H1 (cell line): ENCODE measurements at regions not wholly inside any gene's neighbourhood (a gene's known extent, or its start where the extent isn't known, plus 50 kb on each side); places are given as distances from the start of the nearest gene placed in this dataset.

Source experiments
- JUN ChIP-seq: IDR thresholded peaks from 2 replicates; pipeline ENCODE4 v1.6.1; 2011; ENCODE audit warnings: low read depth, mild to moderate bottlenecking, improper control_type of control experiment, low read length
- POLR2A ChIP-seq, 2 experiments: IDR thresholded peaks; 1 replicate in 1 of 2; 2 replicates in 1 of 2; pipeline ENCODE4 v1.6.1; 2011; ENCODE audit warnings: low read depth in 2 of 2, low read length in 2 of 2, mild to moderate bottlenecking in 2 of 2; ENCODE audit errors: control extremely low read depth in 1 of 2
- RBBP5 ChIP-seq: IDR thresholded peaks from 2 replicates; pipeline ENCODE4 v1.7.1; 2012; ENCODE audit warnings: low read depth, mild to moderate bottlenecking, inconsistent platforms, low read length, moderate library complexity, borderline replicate concordance
- RFX5 ChIP-seq: IDR thresholded peaks from 2 replicates; pipeline ENCODE4 v1.6.1; 2011; ENCODE audit warnings: low read depth, low read length, improper control_type of control experiment, borderline replicate concordance
- TAF1 ChIP-seq: IDR thresholded peaks from 2 replicates; pipeline ENCODE4 v1.6.1; 2011; ENCODE audit warnings: mild to moderate bottlenecking, low read depth, low read length
- TF ChIP-seq, protein P1 (sequence below), 3 experiments: IDR thresholded peaks; 1 replicate in 2 of 3; 2 replicates in 1 of 3; pipeline versions ENCODE4 v1.5.1 to v1.6.1; 2011; ENCODE audit warnings: low read length in 3 of 3, mild to moderate bottlenecking in 3 of 3, inconsistent platforms in 2 of 3, low read depth in 1 of 3, moderate library complexity in 1 of 3; ENCODE audit not compliant: insufficient read depth in 1 of 3; ENCODE audit errors: control extremely low read depth in 1 of 3

DNA sequence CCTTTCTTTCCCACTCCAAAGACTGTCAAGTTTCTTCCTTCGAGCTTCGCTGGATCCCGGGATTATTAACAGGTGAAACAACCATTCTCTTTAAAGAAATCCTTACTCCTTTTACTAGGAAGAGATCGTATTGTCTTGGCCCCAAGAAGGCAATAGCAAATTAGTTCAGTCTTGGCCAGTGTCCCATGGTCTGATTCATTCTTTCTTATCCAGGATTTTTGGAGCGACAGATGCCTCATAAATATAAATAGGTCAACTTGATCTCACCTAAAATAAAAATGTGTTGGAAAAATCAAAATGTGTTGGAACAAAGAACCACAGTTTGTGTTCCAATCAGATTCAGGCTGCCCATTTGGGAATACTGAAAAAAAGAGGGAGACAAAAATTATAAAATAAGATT lies 140.1 kb upstream of the TMEM108 start:
- TF ChIP-seq POLR2A (IDR thresholded peaks at IDR 0.05; ENCODE audit: control extremely low read depth in 1 of 2, low read depth in 2 of 2, low read length in 2 of 2): no peak
- TF ChIP-seq TAF1: no peak
- TF ChIP-seq, protein P1, sequence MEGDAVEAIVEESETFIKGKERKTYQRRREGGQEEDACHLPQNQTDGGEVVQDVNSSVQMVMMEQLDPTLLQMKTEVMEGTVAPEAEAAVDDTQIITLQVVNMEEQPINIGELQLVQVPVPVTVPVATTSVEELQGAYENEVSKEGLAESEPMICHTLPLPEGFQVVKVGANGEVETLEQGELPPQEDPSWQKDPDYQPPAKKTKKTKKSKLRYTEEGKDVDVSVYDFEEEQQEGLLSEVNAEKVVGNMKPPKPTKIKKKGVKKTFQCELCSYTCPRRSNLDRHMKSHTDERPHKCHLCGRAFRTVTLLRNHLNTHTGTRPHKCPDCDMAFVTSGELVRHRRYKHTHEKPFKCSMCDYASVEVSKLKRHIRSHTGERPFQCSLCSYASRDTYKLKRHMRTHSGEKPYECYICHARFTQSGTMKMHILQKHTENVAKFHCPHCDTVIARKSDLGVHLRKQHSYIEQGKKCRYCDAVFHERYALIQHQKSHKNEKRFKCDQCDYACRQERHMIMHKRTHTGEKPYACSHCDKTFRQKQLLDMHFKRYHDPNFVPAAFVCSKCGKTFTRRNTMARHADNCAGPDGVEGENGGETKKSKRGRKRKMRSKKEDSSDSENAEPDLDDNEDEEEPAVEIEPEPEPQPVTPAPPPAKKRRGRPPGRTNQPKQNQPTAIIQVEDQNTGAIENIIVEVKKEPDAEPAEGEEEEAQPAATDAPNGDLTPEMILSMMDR (IDR thresholded peaks at IDR 0.05; ENCODE audit: control extremely low read depth in 1 of 3, insufficient read depth in 1 of 3, low read depth in 1 of 3, low read length in 3 of 3): no peak
- TF ChIP-seq RBBP5: no peak
- no peak for TF ChIP-seq RFX5
- no peak for TF ChIP-seq JUN
